ENCODE measurements at regions not wholly inside any gene's neighbourhood (a gene's known extent, or its start where the extent isn't known, plus 50 kb on each side); places are given as distances from the start of the nearest gene placed in this dataset.

DNA sequence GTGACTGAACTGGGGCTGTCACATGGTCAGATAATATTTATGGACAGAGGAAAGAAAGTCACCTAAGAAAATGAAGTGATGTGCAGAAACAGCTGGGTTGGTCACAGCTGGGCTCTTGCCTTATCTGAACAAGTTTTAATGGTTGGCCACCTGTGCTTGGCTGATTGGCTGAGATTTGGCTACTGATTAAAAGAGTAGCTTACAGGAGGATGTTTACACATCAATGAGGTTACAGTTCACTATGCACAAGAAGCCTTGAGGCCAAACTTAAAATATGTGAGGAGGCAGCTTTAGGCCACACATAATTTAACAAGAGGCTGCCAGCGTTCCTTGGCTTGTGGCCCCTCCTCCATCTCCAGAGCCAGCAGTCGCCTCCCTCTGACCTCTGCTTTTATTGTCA lies 99.2 kb upstream of the C1QTNF9B start:
- TF ChIP-seq, protein P1, sequence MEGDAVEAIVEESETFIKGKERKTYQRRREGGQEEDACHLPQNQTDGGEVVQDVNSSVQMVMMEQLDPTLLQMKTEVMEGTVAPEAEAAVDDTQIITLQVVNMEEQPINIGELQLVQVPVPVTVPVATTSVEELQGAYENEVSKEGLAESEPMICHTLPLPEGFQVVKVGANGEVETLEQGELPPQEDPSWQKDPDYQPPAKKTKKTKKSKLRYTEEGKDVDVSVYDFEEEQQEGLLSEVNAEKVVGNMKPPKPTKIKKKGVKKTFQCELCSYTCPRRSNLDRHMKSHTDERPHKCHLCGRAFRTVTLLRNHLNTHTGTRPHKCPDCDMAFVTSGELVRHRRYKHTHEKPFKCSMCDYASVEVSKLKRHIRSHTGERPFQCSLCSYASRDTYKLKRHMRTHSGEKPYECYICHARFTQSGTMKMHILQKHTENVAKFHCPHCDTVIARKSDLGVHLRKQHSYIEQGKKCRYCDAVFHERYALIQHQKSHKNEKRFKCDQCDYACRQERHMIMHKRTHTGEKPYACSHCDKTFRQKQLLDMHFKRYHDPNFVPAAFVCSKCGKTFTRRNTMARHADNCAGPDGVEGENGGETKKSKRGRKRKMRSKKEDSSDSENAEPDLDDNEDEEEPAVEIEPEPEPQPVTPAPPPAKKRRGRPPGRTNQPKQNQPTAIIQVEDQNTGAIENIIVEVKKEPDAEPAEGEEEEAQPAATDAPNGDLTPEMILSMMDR (IDR thresholded peaks at IDR 0.05) = no peak
- TF ChIP-seq POLR2A (IDR thresholded peaks at IDR 0.05) = no peak

Measured in testis (tissue), 2 donors.